Chondrocyte (in vitro differentiated cells): ENCODE measurements at regions not wholly inside any gene's neighbourhood (a gene's known extent, or its start where the extent isn't known, plus 50 kb on each side); places are given as distances from the start of the nearest gene placed in this dataset.

Source experiments
- DNase-seq: peaks from one replicate; pipeline ENCODE4 v3.0.0; 2021; ENCODE audit warnings: mixed read lengths, low spot score
- H3K27ac Mint-ChIP-seq: one replicate; pipeline ENCODE4 v1.8.0; 2021; ENCODE audit warnings: mild to moderate bottlenecking, moderate library complexity, mixed read lengths; ENCODE audit not compliant: unreplicated experiment
- H3K27me3 Mint-ChIP-seq: 2 replicates; pipeline ENCODE4 v1.8.0; 2021; ENCODE audit warnings: low read depth, mixed read lengths
- H3K36me3 Mint-ChIP-seq: 2 replicates; pipeline ENCODE4 v1.8.0; 2021; ENCODE audit warnings: low read depth, mixed read lengths
- H3K4me1 Mint-ChIP-seq: 2 replicates; pipeline ENCODE4 v1.8.0; 2021; ENCODE audit warnings: low read depth, mild to moderate bottlenecking, mixed read lengths
- H3K4me3 Mint-ChIP-seq: one replicate; pipeline ENCODE4 v1.8.0; 2021; ENCODE audit warnings: mild to moderate bottlenecking, moderate library complexity, mixed read lengths; ENCODE audit not compliant: unreplicated experiment
- H3K9me3 Mint-ChIP-seq: 2 replicates; pipeline ENCODE4 v1.8.0; 2021; ENCODE audit warnings: low read depth, mixed read lengths
- TF ChIP-seq, protein P1 (sequence below): fragments of 200-600 bp; sonication (generic); IDR thresholded peaks from 2 replicates; pipeline ENCODE4 v1.5.0; 2021; ENCODE audit warnings: antibody characterized with exemption, mild to moderate bottlenecking, moderate library complexity

DNA sequence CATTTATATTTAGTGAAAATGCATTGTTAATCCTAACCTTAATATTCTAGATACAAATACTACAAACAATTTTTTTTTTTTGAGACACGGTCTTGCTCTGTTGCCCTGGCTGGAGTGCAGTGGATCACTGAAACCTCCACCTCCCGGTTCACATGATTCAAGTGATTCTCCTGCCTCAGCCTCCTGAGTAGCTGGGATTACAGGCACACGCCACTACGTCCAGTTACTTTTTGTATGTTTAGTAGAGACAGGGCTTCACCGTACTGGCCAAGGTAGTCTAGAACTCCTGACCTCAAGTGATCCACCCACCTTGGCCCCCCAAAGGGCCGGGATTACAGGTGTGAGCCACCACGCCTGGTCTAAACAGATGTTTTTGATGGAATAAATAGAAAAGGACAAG lies 361.5 kb upstream of the NECTIN3 start:
- Mint-ChIP-seq H3K9me3 (peaks cover 20% of the 10 kb centered on the region), H3K27ac (no peak overlapping the region), H3K27me3 (no peaks in the 10 kb centered on the region), H3K4me3 (no peak overlapping the region), H3K4me1 (no peaks in the 10 kb centered on the region), H3K36me3 (peaks cover 15% of the 10 kb centered on the region)
- DNase-seq: no peak
- TF ChIP-seq, protein P1, sequence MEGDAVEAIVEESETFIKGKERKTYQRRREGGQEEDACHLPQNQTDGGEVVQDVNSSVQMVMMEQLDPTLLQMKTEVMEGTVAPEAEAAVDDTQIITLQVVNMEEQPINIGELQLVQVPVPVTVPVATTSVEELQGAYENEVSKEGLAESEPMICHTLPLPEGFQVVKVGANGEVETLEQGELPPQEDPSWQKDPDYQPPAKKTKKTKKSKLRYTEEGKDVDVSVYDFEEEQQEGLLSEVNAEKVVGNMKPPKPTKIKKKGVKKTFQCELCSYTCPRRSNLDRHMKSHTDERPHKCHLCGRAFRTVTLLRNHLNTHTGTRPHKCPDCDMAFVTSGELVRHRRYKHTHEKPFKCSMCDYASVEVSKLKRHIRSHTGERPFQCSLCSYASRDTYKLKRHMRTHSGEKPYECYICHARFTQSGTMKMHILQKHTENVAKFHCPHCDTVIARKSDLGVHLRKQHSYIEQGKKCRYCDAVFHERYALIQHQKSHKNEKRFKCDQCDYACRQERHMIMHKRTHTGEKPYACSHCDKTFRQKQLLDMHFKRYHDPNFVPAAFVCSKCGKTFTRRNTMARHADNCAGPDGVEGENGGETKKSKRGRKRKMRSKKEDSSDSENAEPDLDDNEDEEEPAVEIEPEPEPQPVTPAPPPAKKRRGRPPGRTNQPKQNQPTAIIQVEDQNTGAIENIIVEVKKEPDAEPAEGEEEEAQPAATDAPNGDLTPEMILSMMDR: no peak

DNA sequence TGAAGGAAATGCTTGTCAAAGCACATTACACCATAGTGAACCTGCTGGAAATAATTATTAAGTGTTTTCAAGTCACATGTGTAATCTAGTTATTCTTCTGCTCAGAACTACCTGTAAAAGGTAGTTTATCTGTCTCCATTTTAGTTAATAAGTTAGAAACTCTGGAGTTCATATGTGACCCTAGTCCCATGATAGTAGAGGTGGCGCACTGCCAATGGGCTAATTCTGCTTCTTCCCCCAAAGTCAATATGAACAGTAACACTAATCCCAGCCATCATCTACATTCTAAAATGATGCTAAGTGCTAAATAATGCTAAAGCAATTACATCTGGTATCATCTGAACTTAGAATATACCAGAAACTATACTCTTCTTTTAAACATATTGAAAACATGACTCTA lies 361.0 kb upstream of the NECTIN3 start:
- TF ChIP-seq, protein P1: no peak
- Mint-ChIP-seq H3K36me3 (peaks cover 15% of the 10 kb centered on the region), H3K27me3 (no peaks in the 10 kb centered on the region), H3K27ac (no peak overlapping the region), H3K9me3 (peaks cover 15% of the 10 kb centered on the region), H3K4me1 (no peaks in the 10 kb centered on the region), H3K4me3 (no peak overlapping the region)
- no peak for DNase-seq

DNA sequence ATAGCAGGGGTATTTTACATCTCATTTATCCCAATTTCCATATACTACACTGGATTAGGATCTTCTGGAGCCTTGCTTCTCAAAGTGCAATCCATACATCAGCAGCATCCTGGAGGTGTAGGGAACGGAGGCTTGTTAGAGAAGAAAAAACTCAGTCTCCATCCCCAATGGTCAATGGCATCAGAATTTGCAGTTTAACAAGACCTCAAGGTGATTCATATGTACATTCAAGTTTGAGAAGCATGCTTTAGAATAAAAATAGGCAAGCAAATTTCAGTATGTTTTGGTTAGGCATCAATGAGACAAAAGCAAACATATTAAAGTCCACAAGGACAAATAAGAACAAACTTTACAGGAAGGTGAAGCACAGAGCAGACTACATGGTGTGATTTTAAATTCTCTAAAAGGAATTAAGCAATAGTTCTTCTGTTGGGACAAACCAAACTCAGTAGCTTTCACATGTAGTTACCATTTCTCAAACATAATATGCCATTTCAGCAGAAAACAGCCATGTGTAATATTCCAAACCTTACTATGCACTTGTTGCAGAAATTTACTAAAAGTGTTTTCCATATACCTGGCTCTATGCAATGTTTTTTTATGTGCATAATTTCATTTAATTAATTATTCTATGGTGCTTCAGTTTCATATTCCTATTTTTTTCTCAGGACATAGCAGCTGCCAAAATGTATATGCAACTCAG lies 360.3 kb upstream of the NECTIN3 start:
- Mint-ChIP-seq H3K36me3 (peaks cover 10% of the 10 kb centered on the region), H3K27me3 (no peaks in the 10 kb centered on the region), H3K4me3 (no peak overlapping the region), H3K27ac (no peak overlapping the region), H3K4me1 (no peaks in the 10 kb centered on the region), H3K9me3 (peaks cover 8% of the 10 kb centered on the region)
- no peak for DNase-seq
- TF ChIP-seq, protein P1: no peak

DNA sequence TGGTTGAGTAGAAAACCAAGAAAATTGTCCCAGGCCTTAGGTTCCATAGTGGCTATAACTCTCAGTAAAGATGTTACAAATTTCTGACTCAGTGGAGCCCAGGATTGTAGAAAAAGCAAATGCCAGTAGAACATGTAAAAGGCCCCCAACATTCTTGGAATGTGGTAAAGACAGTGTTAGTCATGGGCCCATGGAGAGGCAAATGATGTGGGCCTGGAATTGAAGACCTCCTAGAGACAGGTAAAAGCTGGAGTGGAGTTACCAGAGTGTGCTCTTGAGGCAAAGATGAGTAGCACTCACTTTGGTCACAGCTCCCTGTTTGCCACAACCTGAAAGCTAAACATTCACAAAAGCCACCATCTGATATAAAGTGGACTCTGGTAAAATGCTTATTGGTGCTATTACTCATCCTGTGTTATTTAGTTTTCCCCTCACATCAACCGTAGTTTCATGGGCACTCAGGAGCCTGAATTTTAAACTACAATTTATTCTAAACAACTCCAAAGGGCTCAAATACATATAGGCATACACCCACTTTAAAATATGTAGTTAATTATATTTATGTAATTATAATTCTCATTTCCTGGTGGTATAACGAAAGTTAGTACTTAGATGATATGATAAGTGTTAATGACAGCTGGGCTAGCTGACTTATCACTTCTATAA lies 359.6 kb upstream of the NECTIN3 start:
- peaks cover 6% of the 10 kb centered on the region for H3K9me3 Mint-ChIP-seq

DNA sequence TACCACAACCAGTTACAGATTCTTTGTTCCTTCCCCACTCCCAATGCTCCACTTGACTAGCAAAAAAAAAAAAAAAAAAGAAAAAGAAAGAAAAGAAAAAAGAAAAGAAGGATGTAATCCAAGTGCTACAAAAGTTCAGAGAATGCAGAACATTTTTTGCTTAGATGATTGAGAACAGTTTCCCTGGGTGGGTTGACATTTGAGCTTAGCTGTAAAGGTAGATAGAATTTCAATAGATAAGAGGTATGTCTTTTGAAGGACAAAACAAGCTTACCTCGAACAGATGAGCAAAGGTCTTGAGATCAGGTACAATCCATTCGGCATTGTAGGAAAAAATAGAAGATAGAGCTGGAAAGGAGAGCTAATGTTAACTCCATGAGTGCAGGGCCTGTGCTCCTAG lies 344.6 kb upstream of the NECTIN3 start:
- TF ChIP-seq, protein P1: no peak
- Mint-ChIP-seq H3K9me3 (no peaks in the 10 kb centered on the region), H3K4me1 (no peaks in the 10 kb centered on the region), H3K27ac (no peak overlapping the region), H3K4me3 (no peak overlapping the region), H3K36me3 (no peaks in the 10 kb centered on the region), H3K27me3 (no peaks in the 10 kb centered on the region)
- DNase-seq: no peak

More for the DNA sequence above, 359.6 kb upstream of the NECTIN3 start:
- Mint-ChIP-seq H3K27ac (no peak overlapping the region), H3K27me3 (no peaks in the 10 kb centered on the region), H3K4me3 (no peak overlapping the region), H3K36me3 (peaks cover 8% of the 10 kb centered on the region), H3K4me1 (no peaks in the 10 kb centered on the region)
- TF ChIP-seq, protein P1: no peak
- no peak for DNase-seq
